ENCODE measurements at regions not wholly inside any gene's neighbourhood (a gene's known extent, or its start where the extent isn't known, plus 50 kb on each side); places are given as distances from the start of the nearest gene placed in this dataset.

DNA sequence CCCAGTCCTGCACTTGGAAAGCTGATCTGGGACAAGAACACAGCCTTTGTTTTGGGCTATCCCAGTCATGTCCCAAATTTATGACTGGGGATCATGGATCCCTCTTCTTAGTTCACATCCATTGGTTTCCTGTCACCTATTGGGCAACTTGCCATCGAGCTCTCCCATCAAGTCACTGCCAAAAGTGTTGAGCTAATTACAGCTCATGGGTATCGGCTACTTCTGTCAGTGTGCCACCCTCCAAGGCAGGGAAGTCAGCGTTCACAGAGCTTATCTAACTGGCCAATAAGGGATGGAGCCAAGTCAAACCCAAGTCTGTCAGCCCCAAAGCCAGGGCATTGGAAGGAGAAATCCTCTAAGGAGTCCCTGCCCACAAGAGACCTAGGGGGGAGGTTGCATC is 53.2 kb upstream of the KATNAL1 start (continued):
- TF ChIP-seq, protein P1, sequence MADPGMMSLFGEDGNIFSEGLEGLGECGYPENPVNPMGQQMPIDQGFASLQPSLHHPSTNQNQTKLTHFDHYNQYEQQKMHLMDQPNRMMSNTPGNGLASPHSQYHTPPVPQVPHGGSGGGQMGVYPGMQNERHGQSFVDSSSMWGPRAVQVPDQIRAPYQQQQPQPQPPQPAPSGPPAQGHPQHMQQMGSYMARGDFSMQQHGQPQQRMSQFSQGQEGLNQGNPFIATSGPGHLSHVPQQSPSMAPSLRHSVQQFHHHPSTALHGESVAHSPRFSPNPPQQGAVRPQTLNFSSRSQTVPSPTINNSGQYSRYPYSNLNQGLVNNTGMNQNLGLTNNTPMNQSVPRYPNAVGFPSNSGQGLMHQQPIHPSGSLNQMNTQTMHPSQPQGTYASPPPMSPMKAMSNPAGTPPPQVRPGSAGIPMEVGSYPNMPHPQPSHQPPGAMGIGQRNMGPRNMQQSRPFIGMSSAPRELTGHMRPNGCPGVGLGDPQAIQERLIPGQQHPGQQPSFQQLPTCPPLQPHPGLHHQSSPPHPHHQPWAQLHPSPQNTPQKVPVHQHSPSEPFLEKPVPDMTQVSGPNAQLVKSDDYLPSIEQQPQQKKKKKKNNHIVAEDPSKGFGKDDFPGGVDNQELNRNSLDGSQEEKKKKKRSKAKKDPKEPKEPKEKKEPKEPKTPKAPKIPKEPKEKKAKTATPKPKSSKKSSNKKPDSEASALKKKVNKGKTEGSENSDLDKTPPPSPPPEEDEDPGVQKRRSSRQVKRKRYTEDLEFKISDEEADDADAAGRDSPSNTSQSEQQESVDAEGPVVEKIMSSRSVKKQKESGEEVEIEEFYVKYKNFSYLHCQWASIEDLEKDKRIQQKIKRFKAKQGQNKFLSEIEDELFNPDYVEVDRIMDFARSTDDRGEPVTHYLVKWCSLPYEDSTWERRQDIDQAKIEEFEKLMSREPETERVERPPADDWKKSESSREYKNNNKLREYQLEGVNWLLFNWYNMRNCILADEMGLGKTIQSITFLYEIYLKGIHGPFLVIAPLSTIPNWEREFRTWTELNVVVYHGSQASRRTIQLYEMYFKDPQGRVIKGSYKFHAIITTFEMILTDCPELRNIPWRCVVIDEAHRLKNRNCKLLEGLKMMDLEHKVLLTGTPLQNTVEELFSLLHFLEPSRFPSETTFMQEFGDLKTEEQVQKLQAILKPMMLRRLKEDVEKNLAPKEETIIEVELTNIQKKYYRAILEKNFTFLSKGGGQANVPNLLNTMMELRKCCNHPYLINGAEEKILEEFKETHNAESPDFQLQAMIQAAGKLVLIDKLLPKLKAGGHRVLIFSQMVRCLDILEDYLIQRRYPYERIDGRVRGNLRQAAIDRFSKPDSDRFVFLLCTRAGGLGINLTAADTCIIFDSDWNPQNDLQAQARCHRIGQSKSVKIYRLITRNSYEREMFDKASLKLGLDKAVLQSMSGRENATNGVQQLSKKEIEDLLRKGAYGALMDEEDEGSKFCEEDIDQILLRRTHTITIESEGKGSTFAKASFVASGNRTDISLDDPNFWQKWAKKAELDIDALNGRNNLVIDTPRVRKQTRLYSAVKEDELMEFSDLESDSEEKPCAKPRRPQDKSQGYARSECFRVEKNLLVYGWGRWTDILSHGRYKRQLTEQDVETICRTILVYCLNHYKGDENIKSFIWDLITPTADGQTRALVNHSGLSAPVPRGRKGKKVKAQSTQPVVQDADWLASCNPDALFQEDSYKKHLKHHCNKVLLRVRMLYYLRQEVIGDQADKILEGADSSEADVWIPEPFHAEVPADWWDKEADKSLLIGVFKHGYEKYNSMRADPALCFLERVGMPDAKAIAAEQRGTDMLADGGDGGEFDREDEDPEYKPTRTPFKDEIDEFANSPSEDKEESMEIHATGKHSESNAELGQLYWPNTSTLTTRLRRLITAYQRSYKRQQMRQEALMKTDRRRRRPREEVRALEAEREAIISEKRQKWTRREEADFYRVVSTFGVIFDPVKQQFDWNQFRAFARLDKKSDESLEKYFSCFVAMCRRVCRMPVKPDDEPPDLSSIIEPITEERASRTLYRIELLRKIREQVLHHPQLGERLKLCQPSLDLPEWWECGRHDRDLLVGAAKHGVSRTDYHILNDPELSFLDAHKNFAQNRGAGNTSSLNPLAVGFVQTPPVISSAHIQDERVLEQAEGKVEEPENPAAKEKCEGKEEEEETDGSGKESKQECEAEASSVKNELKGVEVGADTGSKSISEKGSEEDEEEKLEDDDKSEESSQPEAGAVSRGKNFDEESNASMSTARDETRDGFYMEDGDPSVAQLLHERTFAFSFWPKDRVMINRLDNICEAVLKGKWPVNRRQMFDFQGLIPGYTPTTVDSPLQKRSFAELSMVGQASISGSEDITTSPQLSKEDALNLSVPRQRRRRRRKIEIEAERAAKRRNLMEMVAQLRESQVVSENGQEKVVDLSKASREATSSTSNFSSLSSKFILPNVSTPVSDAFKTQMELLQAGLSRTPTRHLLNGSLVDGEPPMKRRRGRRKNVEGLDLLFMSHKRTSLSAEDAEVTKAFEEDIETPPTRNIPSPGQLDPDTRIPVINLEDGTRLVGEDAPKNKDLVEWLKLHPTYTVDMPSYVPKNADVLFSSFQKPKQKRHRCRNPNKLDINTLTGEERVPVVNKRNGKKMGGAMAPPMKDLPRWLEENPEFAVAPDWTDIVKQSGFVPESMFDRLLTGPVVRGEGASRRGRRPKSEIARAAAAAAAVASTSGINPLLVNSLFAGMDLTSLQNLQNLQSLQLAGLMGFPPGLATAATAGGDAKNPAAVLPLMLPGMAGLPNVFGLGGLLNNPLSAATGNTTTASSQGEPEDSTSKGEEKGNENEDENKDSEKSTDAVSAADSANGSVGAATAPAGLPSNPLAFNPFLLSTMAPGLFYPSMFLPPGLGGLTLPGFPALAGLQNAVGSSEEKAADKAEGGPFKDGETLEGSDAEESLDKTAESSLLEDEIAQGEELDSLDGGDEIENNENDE (IDR thresholded peaks at IDR 0.05; ENCODE audit: insufficient replicate concordance, low read length): no peak
- TF ChIP-seq POLR2AphosphoS5 (IDR thresholded peaks at IDR 0.05; ENCODE audit: low read depth, low read length) (no peak), BCL11A (IDR thresholded peaks at IDR 0.05; ENCODE audit: low read depth in 2 of 2, low read length in 2 of 2) (no peak), SP2 (IDR thresholded peaks at IDR 0.05; ENCODE audit: low read length) (no peak), TBP (IDR thresholded peaks at IDR 0.05; ENCODE audit: low read depth, low read length) (no peak), SIX5 (IDR thresholded peaks at IDR 0.05; ENCODE audit: low read depth, low read length) (no peak), KDM5A (IDR thresholded peaks at IDR 0.05; ENCODE audit: low read length) (no peak), ZNF274 (IDR thresholded peaks at IDR 0.05; ENCODE audit: borderline replicate concordance, extremely low read depth, low read length) (no peak), MAFK (IDR thresholded peaks at IDR 0.05; ENCODE audit: low read depth, low read length) (no peak), TEAD4 (IDR thresholded peaks at IDR 0.05; ENCODE audit: low read depth, low read length) (no peak), CREB1 (IDR thresholded peaks at IDR 0.05) (no peak), BRCA1 (IDR thresholded peaks at IDR 0.05; ENCODE audit: low read depth, low read length) (no peak), POU5F1 (IDR thresholded peaks at IDR 0.05; ENCODE audit: low read depth, low read length) (no peak)
- TF ChIP-seq, protein P2, sequence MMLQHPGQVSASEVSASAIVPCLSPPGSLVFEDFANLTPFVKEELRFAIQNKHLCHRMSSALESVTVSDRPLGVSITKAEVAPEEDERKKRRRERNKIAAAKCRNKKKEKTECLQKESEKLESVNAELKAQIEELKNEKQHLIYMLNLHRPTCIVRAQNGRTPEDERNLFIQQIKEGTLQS (IDR thresholded peaks at IDR 0.05; ENCODE audit: insufficient read depth, low read depth, low read length): no peak

All from H1 (cell line).